A673 (cell line): ENCODE measurements at regions not wholly inside any gene's neighbourhood (a gene's known extent, or its start where the extent isn't known, plus 50 kb on each side); places are given as distances from the start of the nearest gene placed in this dataset.

Source experiments
- BruUV-seq: library from RNA; stranded (reverse); fragments of 400-500 nt; replicated peaks from 2 replicates; lab custom pipeline; 2021; lab: Mats Ljungman, UMichigan
- CTCF ChIA-PET: fragments of 300-600 bp; sonication (Branson Sonifier 250); formaldehyde crosslinking; loops from one replicate; lab custom pipeline; 2022; ENCODE audit warnings: antibody characterized with exemption; lab: Charles Lee
- POLR2A ChIA-PET: fragments of 300-600 bp; sonication (Branson Sonifier 250); formaldehyde crosslinking; loops from one replicate; lab custom pipeline; 2022; ENCODE audit warnings: antibody characterized with exemption; ENCODE audit not compliant: low non-redundant PET; lab: Charles Lee
- DNase-seq: peaks from one replicate; pipeline ENCODE4 v3.0.0-alpha.2; 2015; ENCODE audit warnings: low spot score
- H3K27ac ChIP-seq: fragments of 200-600 bp; sonication (generic); 2 replicates; pipeline ENCODE4 v1.5.1; 2016; ENCODE audit warnings: mixed run types, low read depth, mild to moderate bottlenecking, mixed read lengths, antibody characterized with exemption, low read length; ENCODE audit not compliant: poor library complexity, severe bottlenecking
- H3K27me3 ChIP-seq: fragments of 200-600 bp; sonication (generic); replicated peaks from 2 replicates; pipeline ENCODE4 v1.6.1; 2017; ENCODE audit warnings: mixed run types, low read depth, mild to moderate bottlenecking, mixed read lengths, antibody characterized with exemption, low read length; ENCODE audit not compliant: insufficient read depth, poor library complexity
- H3K36me3 ChIP-seq: fragments of 200-600 bp; sonication (generic); 2 replicates; pipeline ENCODE4 v1.6.1; 2016; ENCODE audit warnings: mixed run types, mild to moderate bottlenecking, mixed read lengths, antibody characterized with exemption, low read length; ENCODE audit not compliant: insufficient read depth, poor library complexity, severe bottlenecking
- H3K4me1 ChIP-seq: fragments of 200-600 bp; sonication (generic); 2 replicates; pipeline ENCODE4 v1.6.1; 2017; ENCODE audit warnings: mixed run types, mild to moderate bottlenecking, mixed read lengths, antibody characterized with exemption, low read length; ENCODE audit not compliant: insufficient read depth, poor library complexity, severe bottlenecking
- H3K4me3 ChIP-seq: fragments of 200-600 bp; sonication (generic); 2 replicates; pipeline ENCODE4 v1.5.1; 2016; ENCODE audit warnings: low read depth, mixed run types, mild to moderate bottlenecking, mixed read lengths, low read length; ENCODE audit not compliant: poor library complexity, severe bottlenecking
- H3K9me3 ChIP-seq: fragments of 200-600 bp; sonication (generic); 2 replicates; pipeline ENCODE4 v1.6.1; 2016; ENCODE audit warnings: mixed run types, low read depth, mild to moderate bottlenecking, mixed read lengths, antibody characterized with exemption, low read length; ENCODE audit not compliant: poor library complexity, severe bottlenecking
- CTCF ChIP-seq: fragments of 300-800, 200-600 bp; sonication (generic); conservative IDR thresholded peaks from 2 replicates; pipeline ENCODE4 v1.5.1; 2017; ENCODE audit warnings: low read depth, mild to moderate bottlenecking, antibody characterized with exemption, low read length, moderate library complexity, mixed read lengths
- EZH2 ChIP-seq: fragments of 200-600 bp; sonication (generic); IDR thresholded peaks from 2 replicates; pipeline ENCODE4 v1.6.1; 2017; ENCODE audit warnings: borderline replicate concordance, low read depth, mild to moderate bottlenecking, mixed read lengths, antibody characterized with exemption, low read length; ENCODE audit not compliant: poor library complexity, severe bottlenecking
- intact Hi-C: fragments of 100-400 bp; cut with micrococcal nuclease; formaldehyde crosslinking; loops from one replicate; pipeline ENCODE4 v1.10.0; 2022; ENCODE audit not compliant: unreplicated experiment

- no peaks in the 10 kb centered on the region for H3K4me1 ChIP-seq
- intact Hi-C loops = no loop called here
- TF ChIP-seq CTCF (no peak), EZH2 (no peak)
- no peaks in the 10 kb centered on the region for H3K27me3 ChIP-seq
- POLR2A ChIA-PET = no interaction called here
- no peak overlapping the region for H3K4me3 ChIP-seq
- no peak overlapping the region for H3K27ac ChIP-seq
- no TSS peak for BruUV-seq
- H3K9me3 ChIP-seq = no peaks in the 10 kb centered on the region
- CTCF ChIA-PET = interaction anchor here (0.5 kb wide), 1 partner anchor 394 kb away, joined by 3 read pairs; no protein-coding TSS in a partner anchor
- H3K36me3 ChIP-seq = no peaks in the 10 kb centered on the region
- DNase-seq = no peak
Measured at GRCh38 chr14:53807108-53807507, 149.5 kb downstream of the BMP4 start.

- H3K4me1 ChIP-seq = no peaks in the 10 kb centered on the region
- H3K27ac ChIP-seq = no peak overlapping the region
- ChIA-PET CTCF (no interaction called here), POLR2A (no interaction called here)
- TF ChIP-seq CTCF (no peak), EZH2 (no peak)
- no TSS peak for BruUV-seq
- intact Hi-C loops = no loop called here
- no peaks in the 10 kb centered on the region for H3K9me3 ChIP-seq
- no peak overlapping the region for H3K4me3 ChIP-seq
- peaks cover 10% of the 10 kb centered on the region for H3K27me3 ChIP-seq
- H3K36me3 ChIP-seq = no peaks in the 10 kb centered on the region
- no peak for DNase-seq
Measured at GRCh38 chr14:53796734-53797133, 159.9 kb downstream of the BMP4 start.

- BruUV-seq = no TSS peak
- no peak for DNase-seq
Measured at GRCh38 chr14:53793790-53794505, 162.7 kb downstream of the BMP4 start.

More at GRCh38 chr14:53793790-53794505, 162.7 kb downstream of the BMP4 start:
- CTCF ChIA-PET = no interaction called here
- peaks cover 14% of the 10 kb centered on the region for H3K27me3 ChIP-seq
- H3K27ac ChIP-seq = no peak overlapping the region
- intact Hi-C loops = no loop called here
- H3K4me3 ChIP-seq = no peak overlapping the region
- TF ChIP-seq CTCF (no peak), EZH2 (no peak)
- H3K36me3 ChIP-seq = no peaks in the 10 kb centered on the region
- H3K4me1 ChIP-seq = no peaks in the 10 kb centered on the region
- no peaks in the 10 kb centered on the region for H3K9me3 ChIP-seq
- POLR2A ChIA-PET = no interaction called here
